SH-SY5Y (cell line): ENCODE measurements at regions not wholly inside any gene's neighbourhood (a gene's known extent, or its start where the extent isn't known, plus 50 kb on each side); places are given as distances from the start of the nearest gene placed in this dataset.

Experiments used
- GATA2 ChIP-seq: IDR thresholded peaks from 2 replicates; pipeline ENCODE4 v1.6.1; 2011; ENCODE audit warnings: mild to moderate bottlenecking, low read depth, low read length
- GATA3 ChIP-seq: IDR thresholded peaks from 2 replicates; pipeline ENCODE4 v1.6.1; 2011; ENCODE audit warnings: low read depth, mild to moderate bottlenecking, low read length, moderate library complexity

DNA sequence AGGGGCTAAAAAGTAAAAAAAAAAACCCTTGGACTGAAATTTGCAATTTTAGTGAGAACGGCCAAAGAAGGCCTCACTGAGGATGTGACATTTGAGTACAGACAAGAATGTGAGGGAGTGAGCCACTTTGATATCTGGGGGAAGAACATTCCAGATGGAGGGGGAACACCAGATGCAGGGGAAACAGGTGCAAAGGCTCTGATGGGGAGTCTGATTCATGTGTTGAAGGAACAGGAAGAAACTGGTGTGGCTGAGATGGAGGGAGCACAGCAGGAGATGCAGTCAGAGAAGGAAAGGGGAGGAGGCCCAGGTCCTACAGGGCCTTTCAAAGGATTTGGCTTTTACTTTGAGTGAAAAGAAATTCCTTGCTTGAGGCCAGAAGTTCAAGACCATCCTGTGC is 615.7 kb upstream of the NRP1 start:
- TF ChIP-seq GATA2, result no peak
- no peak for TF ChIP-seq GATA3

DNA sequence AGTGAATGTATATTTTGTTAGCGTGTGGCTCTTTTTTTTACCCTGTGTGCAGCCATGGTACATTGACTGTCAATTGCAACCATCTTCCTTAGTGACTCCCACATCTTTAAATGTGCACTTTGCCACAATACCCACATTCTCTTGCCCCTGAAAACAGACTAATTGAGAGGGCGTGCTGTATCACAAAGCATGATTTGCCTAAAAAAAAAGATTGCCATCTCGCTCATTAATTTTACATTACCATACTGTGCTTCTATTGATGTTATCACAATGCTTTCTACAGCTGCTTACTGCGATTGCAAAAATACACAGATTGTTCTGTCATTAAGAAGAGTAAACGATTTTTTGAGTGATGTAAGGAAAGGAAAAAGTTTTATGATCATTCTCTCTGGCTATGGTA is 613.1 kb upstream of the NRP1 start:
- TF ChIP-seq GATA3 (peak; percentile 77), GATA2 (peak; percentile 67)

DNA sequence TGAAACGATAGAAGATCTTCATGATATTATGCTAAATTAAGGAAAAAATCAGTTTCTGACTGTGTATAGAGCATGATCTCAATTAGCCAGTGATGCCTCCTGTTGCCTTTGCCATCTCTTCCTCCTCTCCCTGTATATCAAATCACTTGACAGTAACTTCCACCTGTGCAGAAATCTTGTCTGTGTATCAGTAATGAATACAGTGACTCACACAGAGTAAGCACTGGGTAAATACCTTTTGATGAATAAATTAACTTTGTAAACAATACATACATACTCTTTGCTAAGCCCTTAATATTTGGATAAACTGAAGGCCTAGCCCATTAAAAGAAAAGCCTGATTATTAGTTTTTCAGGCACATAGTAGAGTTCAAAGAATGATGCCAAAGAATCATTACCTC is 610.6 kb upstream of the NRP1 start:
- TF ChIP-seq GATA2 (no peak), GATA3 (no peak)

- TF ChIP-seq GATA2, result no peak
- no peak for TF ChIP-seq GATA3
Measured at GRCh38 chr10:33942508-33942907, 608.0 kb upstream of the NRP1 start.

DNA sequence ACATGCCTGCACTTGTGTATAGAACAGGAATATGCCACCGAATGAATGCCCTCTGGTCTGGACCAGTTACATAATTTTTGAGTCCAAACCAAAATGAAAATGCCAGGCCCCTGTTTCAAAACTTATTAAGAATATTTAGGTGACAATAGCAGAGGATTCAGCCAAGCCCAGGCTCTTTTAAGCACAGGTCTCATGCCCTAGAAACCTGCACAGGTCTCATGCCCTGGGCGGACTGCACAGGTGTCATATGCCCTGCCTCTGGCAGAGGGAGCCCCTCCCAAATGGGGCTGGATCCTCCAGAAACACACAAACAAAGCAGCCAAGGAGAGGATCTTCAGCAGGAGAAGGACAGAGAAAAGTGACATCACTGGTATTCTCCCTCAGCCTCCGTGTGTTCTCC is 605.4 kb upstream of the NRP1 start:
- TF ChIP-seq GATA2 (no peak), GATA3 (no peak)

- TF ChIP-seq GATA2 (no peak), GATA3 (no peak)
Measured at GRCh38 chr10:33939410-33939809, 604.9 kb upstream of the NRP1 start.

DNA sequence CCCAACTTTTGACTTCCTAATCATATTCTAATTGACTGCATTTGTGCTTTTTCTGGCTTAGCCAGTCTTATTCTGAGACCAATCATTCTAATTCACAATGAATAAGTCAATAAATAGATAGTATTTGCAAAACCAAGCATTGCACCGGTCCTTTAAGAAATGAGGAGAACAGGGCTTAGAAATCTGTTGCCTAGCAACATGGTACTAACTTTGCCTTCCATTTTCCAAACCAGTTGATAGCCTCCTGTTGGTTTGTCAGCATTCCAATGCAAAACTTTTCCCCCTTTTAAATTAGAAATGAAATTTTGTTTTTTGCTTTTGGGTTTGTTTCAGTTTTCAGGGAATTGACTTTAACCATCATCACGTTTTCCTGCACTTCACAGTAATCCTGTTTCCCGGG is 603.5 kb upstream of the NRP1 start:
- TF ChIP-seq GATA3, result no peak

- TF ChIP-seq GATA2, result no peak
- no peak for TF ChIP-seq GATA3
Measured at GRCh38 chr10:33937036-33937730, 602.7 kb upstream of the NRP1 start.

- peak; percentile 76 for TF ChIP-seq GATA2
- no peak for TF ChIP-seq GATA3
Measured at GRCh38 chr10:33935350-33935749, 600.9 kb upstream of the NRP1 start.

DNA sequence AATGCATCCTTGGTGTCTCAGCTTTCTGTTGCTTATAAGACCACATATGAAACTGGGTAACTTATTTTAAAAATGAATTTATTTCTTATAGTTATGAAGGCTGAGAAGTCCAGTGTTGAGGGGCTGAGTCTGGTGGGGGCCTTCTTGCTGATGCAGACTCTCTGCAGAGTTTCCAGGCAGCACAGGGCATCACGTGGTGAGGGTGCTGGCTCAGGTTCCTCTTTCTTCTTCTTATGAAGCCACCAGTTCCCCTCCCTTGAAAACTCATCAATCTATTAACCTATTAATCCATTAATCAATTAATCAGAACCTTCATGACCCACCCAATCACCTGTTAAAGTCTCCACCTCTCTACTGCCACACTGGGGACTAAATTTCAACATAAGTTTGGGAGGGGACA is 595.6 kb upstream of the NRP1 start:
- TF ChIP-seq GATA3 (no peak), GATA2 (no peak)

- TF ChIP-seq GATA3 (no peak), GATA2 (no peak)
Measured at GRCh38 chr10:33927347-33927746, 592.9 kb upstream of the NRP1 start.

- TF ChIP-seq GATA2 (peak; percentile 37; the same call in 1 of the 2 replicates), GATA3 (0 out of 2 replicates have a peak, but pooled peaks have one; percentile 33)
Measured at GRCh38 chr10:33921970-33922605, 587.6 kb upstream of the NRP1 start.

- TF ChIP-seq GATA3 (no peak), GATA2 (no peak)
Measured at GRCh38 chr10:33920351-33920750, 585.9 kb upstream of the NRP1 start.

DNA sequence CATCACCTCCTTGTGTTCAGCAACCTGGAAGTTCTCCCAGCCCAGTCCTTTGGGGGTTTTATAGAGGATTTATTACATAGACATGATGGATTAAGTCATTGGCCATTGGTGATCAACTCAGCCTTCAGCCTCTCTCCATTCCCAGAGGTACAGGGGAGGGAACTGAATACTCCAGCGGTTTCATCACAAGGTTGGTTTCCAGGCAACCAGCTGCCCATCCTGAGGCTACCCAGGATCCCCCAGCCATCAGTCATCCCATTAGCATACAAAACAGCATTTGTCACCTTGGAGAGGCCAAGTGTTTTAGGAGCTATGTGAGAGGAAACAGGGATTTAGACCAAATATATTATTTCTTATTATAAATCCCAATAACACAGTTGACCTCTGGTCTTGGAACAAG is 584.8 kb upstream of the NRP1 start:
- TF ChIP-seq GATA3, result no peak
- TF ChIP-seq GATA2, result no peak

DNA sequence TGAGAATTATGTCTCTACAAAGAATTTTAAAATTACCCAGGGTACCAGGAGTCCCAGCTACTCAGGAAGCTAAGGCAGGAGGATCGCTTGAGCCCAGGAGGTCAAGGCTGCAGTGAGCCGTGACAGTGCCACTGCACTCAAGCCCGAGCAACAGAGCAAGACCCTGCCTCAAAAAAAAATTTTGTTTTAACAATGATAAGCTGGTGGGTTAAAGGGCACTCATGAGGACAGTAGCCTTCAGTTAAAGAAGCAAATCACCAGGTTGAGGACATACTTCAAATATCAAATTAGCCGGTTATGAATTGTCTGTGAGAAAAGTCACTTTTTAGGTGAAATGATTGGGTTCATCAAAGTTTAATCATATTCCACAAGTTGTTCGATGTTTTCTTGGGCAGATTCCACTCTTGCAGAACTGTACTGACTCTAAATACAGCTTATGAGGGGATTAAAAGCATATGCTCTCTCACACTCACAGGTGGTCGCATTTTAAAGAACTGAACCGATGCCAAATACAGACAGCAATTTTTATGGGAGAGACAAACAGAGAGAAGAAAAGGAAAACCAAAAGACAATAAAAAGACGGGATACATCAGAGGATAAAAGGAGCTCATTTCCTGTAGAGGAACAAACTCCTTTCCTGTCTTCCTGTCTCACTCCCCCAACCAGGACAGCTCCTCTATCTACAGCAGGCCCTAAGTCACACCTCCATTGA is 582.8 kb upstream of the NRP1 start:
- no peak for TF ChIP-seq GATA2
- no peak for TF ChIP-seq GATA3

DNA sequence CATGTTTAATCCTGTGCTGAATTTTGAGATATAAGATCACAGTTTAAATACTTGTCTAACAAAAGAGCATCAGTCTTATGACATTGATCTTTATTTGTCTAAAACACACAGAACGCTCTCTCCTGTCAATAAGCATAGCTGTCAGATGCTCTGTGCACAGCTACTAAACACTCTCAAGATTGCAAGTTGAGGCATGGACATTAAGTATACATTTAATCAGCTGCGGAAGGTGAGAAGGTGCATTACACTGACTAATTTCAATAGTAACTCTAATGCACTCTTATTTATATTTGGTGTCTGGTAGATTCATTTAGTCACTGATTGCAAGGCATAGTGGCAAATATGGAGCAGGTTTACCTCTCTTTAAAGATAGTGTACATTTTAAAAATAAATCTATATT is 580.3 kb upstream of the NRP1 start:
- TF ChIP-seq GATA2, result no peak
